Right lobe of liver (tissue), 4 donors: ENCODE measurements at regions not wholly inside any gene's neighbourhood (a gene's known extent, or its start where the extent isn't known, plus 50 kb on each side); places are given as distances from the start of the nearest gene placed in this dataset.

Source experiments
- POLR2A ChIP-seq: fragments of 450-650 bp; IDR thresholded peaks from one replicate; pipeline ENCODE4 v1.6.1; 2017; ENCODE audit warnings: antibody characterized with exemption, mild to moderate bottlenecking
- TF ChIP-seq, protein P1 (sequence below), 4 donors: fragments of 200-600 bp in 3 of 4; fragments of 450-650 bp in 1 of 4; IDR thresholded peaks; one replicate each; pipeline versions ENCODE4 v1.5.1 to v1.8.0; 2016 to 2022; ENCODE audit warnings: antibody characterized with exemption in 4 of 4, mild to moderate bottlenecking in 2 of 4
- donor health status: DM: no; HTN: no; CAD: no.
- donor health status: DM: no; HTN: no; CAD: no.
- donor health status: DM: no; HTN: yes; CAD: no.

GRCh38 chr5:107803728-107804127 is 133.0 kb upstream of the EFNA5 start:
- TF ChIP-seq, protein P1, sequence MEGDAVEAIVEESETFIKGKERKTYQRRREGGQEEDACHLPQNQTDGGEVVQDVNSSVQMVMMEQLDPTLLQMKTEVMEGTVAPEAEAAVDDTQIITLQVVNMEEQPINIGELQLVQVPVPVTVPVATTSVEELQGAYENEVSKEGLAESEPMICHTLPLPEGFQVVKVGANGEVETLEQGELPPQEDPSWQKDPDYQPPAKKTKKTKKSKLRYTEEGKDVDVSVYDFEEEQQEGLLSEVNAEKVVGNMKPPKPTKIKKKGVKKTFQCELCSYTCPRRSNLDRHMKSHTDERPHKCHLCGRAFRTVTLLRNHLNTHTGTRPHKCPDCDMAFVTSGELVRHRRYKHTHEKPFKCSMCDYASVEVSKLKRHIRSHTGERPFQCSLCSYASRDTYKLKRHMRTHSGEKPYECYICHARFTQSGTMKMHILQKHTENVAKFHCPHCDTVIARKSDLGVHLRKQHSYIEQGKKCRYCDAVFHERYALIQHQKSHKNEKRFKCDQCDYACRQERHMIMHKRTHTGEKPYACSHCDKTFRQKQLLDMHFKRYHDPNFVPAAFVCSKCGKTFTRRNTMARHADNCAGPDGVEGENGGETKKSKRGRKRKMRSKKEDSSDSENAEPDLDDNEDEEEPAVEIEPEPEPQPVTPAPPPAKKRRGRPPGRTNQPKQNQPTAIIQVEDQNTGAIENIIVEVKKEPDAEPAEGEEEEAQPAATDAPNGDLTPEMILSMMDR (IDR thresholded peaks at IDR 0.05), result no peak
- no peak for TF ChIP-seq POLR2A
